ENCODE measurements at regions not wholly inside any gene's neighbourhood (a gene's known extent, or its start where the extent isn't known, plus 50 kb on each side); places are given as distances from the start of the nearest gene placed in this dataset.

DNA sequence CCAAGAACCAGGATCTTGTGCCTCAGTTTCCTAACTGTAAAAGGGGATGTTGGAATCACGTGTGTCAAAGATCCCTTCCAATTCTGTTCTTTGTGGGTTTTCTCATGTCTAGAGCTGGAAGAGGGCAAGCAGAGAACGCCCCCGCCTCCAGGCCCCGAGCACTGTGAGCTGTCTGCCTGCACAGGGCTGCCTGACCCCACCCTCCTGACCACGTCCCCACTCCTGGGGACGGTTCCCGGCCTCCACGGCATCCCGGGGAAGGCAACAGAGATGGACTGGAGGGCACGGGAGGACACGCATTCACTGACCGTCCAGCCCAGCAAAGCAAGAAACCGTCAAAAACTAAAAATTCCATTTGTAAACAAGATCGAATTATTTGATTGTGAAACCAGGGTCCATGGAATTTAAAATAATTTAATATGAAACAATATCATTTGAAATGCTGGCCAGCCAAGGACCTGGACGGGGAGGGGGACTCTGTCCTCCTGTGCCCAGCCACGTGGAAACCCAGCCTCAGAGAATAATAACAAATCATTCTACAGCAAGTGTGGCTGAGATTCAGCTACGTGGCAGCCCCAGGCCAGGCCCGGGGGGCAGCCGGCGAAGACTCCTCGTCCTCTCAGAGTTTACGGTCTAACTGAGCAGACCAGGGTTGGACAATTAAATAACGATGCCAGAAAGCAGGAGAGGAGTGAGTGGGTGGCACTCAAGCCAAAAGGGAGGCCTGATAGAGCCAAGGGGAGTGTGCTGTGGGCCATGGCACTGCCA lies 87.3 kb upstream of the DIO3 start:
- Histone ChIP-seq H3K4me1 (ENCODE audit: control insufficient read depth in 1 of 2, insufficient read depth in 2 of 2, low read length in 2 of 2) (peaks cover 26 to 30% of the 10 kb centered on the region in 2 experiments), H3K4me2 (ENCODE audit: low read length) (no peak overlapping the region), H3K79me2 (ENCODE audit: insufficient read depth, low read length) (no peaks in the 10 kb centered on the region), H3K9me2 (ENCODE audit: insufficient read depth) (no peaks in the 10 kb centered on the region), H3K36me3 (ENCODE audit: control insufficient read depth in 1 of 2, insufficient read depth in 2 of 2, low read length in 2 of 2) (no peaks in the 10 kb centered on the region), H3K9ac (ENCODE audit: low read length) (no peak overlapping the region), H2AFZ (ENCODE audit: low read depth, low read length, poor library complexity, severe bottlenecking) (no peak overlapping the region), H4K20me1 (ENCODE audit: insufficient read depth) (no peaks in the 10 kb centered on the region), H3K9me3 (ENCODE audit: control insufficient read depth in 1 of 2, insufficient read depth in 1 of 2, low read depth in 1 of 2, low read length in 2 of 2) (no peaks in the 10 kb centered on the region), H3K27ac (ENCODE audit: low read depth, low read length) (no peak overlapping the region), H3K27me3 (ENCODE audit: insufficient read depth, low read length) (no peaks in the 10 kb centered on the region), H3K4me3 (replicated peaks in 1 of 2; ENCODE audit: low read depth in 1 of 2, low read length in 2 of 2) (no peak overlapping the region)
- DNase-seq (ENCODE audit: low read depth, low spot score), result no peak
- BruUV-seq (replicated peaks), result no TSS peak
- ChIA-PET CTCF (no interaction called here), POLR2A (no interaction called here), RAD21 (ENCODE audit: low non-redundant PET in 1 of 2, low total read pairs in 2 of 2, uncharacterized antibody in 2 of 2, unreplicated experiment in 2 of 2) (no interaction called here)
- TF ChIP-seq SP1 (IDR thresholded peaks at IDR 0.05; ENCODE audit: low read depth) (no peak), EZH2 (IDR thresholded peaks at IDR 0.05) (no peak), EZH2phosphoT487 (IDR thresholded peaks at IDR 0.05; ENCODE audit: borderline replicate concordance) (no peak)
- TF ChIP-seq, protein P1, sequence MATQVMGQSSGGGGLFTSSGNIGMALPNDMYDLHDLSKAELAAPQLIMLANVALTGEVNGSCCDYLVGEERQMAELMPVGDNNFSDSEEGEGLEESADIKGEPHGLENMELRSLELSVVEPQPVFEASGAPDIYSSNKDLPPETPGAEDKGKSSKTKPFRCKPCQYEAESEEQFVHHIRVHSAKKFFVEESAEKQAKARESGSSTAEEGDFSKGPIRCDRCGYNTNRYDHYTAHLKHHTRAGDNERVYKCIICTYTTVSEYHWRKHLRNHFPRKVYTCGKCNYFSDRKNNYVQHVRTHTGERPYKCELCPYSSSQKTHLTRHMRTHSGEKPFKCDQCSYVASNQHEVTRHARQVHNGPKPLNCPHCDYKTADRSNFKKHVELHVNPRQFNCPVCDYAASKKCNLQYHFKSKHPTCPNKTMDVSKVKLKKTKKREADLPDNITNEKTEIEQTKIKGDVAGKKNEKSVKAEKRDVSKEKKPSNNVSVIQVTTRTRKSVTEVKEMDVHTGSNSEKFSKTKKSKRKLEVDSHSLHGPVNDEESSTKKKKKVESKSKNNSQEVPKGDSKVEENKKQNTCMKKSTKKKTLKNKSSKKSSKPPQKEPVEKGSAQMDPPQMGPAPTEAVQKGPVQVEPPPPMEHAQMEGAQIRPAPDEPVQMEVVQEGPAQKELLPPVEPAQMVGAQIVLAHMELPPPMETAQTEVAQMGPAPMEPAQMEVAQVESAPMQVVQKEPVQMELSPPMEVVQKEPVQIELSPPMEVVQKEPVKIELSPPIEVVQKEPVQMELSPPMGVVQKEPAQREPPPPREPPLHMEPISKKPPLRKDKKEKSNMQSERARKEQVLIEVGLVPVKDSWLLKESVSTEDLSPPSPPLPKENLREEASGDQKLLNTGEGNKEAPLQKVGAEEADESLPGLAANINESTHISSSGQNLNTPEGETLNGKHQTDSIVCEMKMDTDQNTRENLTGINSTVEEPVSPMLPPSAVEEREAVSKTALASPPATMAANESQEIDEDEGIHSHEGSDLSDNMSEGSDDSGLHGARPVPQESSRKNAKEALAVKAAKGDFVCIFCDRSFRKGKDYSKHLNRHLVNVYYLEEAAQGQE (IDR thresholded peaks at IDR 0.05; ENCODE audit: low read depth), result no peak
- ATAC-seq, result no peak
- intact Hi-C loops (cut with micrococcal nuclease), result no loop called here
